Motor neuron (in vitro differentiated cells): ENCODE measurements at regions not wholly inside any gene's neighbourhood (a gene's known extent, or its start where the extent isn't known, plus 50 kb on each side); places are given as distances from the start of the nearest gene placed in this dataset.
"Not testable (repeated sequence)": the region's sequence is repeated elsewhere in the genome, so short reads cannot be mapped to it uniquely, and the experiment has no call there.

Experiments
- ATAC-seq, 8 experiments: fragments of 200-7000 bp; cut with Tn5 transposase; replicated peaks in 6 of 8; 2 replicates each; pipeline ENCODE4 v1.8.0; 2021; ENCODE audit warnings: mild to moderate bottlenecking in 8 of 8, moderate library complexity in 8 of 8
- H3K27ac ChIP-seq, 2 donors: fragments of 250-450 bp; sonication (Bioruptor Pico); 2 replicates each; pipeline ENCODE4 v1.9.0; 2021; ENCODE audit warnings: antibody characterized with exemption in 2 of 2, mild to moderate bottlenecking in 2 of 2, moderate library complexity in 1 of 2
- H3K4me1 ChIP-seq, 2 donors: fragments of 250-450 bp; sonication (Bioruptor Pico); replicated peaks in 1 of 2; 2 replicates each; pipeline ENCODE4 v1.6.1; 2021; ENCODE audit warnings: antibody characterized with exemption in 2 of 2, mild to moderate bottlenecking in 2 of 2, moderate library complexity in 1 of 2
- H3K4me3 ChIP-seq, 5 donors: fragments of 250-450 bp; sonication (Bioruptor Pico); 2 replicates each; pipeline ENCODE4 v1.9.0; 2021; ENCODE audit warnings: antibody characterized with exemption in 5 of 5, mild to moderate bottlenecking in 5 of 5, moderate library complexity in 4 of 5
- WGBS, 10 experiments: fragments of 450-650 bp; shearing (Covaris generic); methylation state at CpG; one replicate each; pipeline ENCODE4 v1.0.0; 2022; 5-methylcytosine and 5-hydroxymethylcytosine counted together
- in situ Hi-C, 9 experiments: fragments of 400-800 bp; cut with MboI; loops; one replicate each; pipeline ENCODE4 v1.15.0; 2021; ENCODE audit warnings: low sequenced_read_pairs in 9 of 9, low pct_unique_long_range_greater_than_20kb in 2 of 9; ENCODE audit not compliant: unreplicated experiment in 9 of 9

DNA sequence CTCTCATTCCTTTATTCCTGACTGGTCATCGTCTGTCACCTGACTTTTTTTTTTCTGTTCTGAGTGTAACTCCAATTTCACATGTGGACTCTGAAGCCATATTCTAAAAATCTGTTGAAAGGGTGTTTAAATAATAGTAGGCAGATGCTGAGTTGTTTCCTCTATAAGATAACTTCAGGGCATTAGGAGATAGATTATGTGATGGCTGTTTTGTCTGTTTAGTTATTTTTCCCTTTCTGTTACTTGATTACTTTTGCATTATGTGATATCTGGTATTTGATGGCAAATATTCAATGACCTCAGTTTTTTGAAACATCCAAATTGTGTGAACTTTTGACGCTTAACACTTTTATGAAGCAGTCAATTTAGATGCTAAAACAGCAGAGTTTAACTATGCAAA, 486.0 kb downstream of the BCKDHB start:
- WGBS, 10 experiments, result 25 to 94% (median 87%) methylated on average over 1 to 2 of the region's 2 CpGs
- Histone ChIP-seq H3K4me3 (no peak overlapping the region), H3K4me1 (no peaks in the 10 kb centered on the region), H3K27ac (no peak overlapping the region)
- ATAC-seq, result no peak
- in situ Hi-C loops, result no loop called here

DNA sequence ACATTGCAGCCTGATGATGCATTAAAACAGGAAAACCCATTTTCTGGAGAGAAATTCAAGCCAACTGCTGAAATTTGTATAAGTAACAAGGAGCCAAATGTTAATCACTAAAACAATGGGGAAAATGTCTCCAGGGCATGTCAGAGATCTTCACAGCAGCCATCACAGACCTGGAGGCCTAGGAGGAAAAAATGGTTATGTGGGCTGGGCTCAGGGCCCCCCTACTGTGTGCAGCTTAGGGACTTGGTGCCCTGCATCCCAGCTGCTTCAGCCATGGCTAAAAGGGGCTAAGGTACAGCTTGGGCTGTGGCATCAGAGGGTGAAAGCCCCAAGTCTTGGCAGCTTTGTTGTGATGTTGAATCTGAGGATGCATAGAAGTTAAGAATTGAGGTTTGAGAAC, 479.8 kb downstream of the BCKDHB start:
- Histone ChIP-seq H3K4me1 (no peaks in the 10 kb centered on the region), H3K4me3 (no peak overlapping the region), H3K27ac (no peak overlapping the region)
- no peak for ATAC-seq
- in situ Hi-C loops, result no loop called here

- no peak for ATAC-seq
- Histone ChIP-seq H3K4me3 (no peak overlapping the region), H3K4me1 (no peaks in the 10 kb centered on the region), H3K27ac (no peak overlapping the region)
- WGBS, 10 experiments, result 73 to 100% (median 100%) methylated on average over 1 to 2 of the region's 2 CpGs; no CpG with 5 or more reads in 2 of the 10 experiments
- in situ Hi-C loops, result no loop called here
Observed at GRCh38 chr6:80579391-80580023, 473.0 kb downstream of the BCKDHB start.

- H3K27ac ChIP-seq, in situ Hi-C loops, H3K4me1 ChIP-seq, ATAC-seq: not testable (repeated sequence)
- H3K4me3 ChIP-seq, result peak overlapping the region in 1 of 5 donors; percentile 13
- WGBS, 10 experiments, result 11% methylated on average over 3 of the region's 15 CpGs; no CpG with 5 or more reads in 9 of the 10 experiments
Observed at GRCh38 chr6:80573320-80573719, 466.8 kb downstream of the BCKDHB start.

- Histone ChIP-seq H3K27ac (no peak overlapping the region), H3K4me1 (no peaks in the 10 kb centered on the region), H3K4me3 (no peak overlapping the region)
- in situ Hi-C loops, result no loop called here
- WGBS, 10 experiments, result 73 to 100% (median 100%) methylated on average over 1 of the region's 1 CpG; no CpG with 5 or more reads in 5 of the 10 experiments
- ATAC-seq, result no peak
Observed at GRCh38 chr6:80566361-80566760, 459.9 kb downstream of the BCKDHB start.

GRCh38 chr6:80553071-80553740, 446.7 kb downstream of the BCKDHB start:
- H3K27ac ChIP-seq, result peak overlapping the region; percentile 51 to 75
- in situ Hi-C loops, result no loop called here
- 4 to 85% (median 27%) methylated on average over 1 to 5 of the region's 5 CpGs; no CpG with 5 or more reads in 3 of the 10 experiments for WGBS, 10 experiments
- H3K4me1 ChIP-seq, result peaks cover 0 to 11% of the 10 kb centered on the region in 2 donors
- ATAC-seq, result peak in 5 of 8 experiments; percentile 37 to 74 (median 43)
- no peak overlapping the region for H3K4me3 ChIP-seq

DNA sequence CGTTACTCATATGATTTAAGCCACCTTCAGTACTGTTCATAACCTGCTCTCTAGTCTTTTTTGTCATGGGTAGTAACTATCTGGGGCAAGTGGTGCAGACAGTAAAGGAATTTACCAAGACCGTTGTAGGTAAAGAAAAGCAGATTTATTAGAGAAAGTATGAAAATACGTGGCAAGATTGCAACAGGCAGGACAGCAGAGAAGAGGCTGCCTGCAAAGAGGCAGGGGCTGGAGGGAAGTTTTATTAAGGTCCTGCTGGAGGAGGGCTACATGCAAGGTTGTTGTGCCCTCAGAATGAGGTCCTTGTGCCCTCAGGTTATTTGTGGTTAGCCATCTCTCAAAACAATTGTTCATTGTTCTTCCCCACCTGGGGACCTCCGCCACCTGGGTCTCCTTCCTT, 444.3 kb downstream of the BCKDHB start:
- 78 to 100% (median 92%) methylated on average over 2 to 4 of the region's 4 CpGs for WGBS, 10 experiments
- in situ Hi-C loops, result no loop called here
- no peak overlapping the region for H3K4me3 ChIP-seq
- peaks cover 0 to 14% of the 10 kb centered on the region in 2 donors for H3K4me1 ChIP-seq
- no peak overlapping the region for H3K27ac ChIP-seq
- no peak for ATAC-seq

- WGBS, 10 experiments, result 25 to 100% (median 73%) methylated on average over 1 to 2 of the region's 2 CpGs
- no peak overlapping the region for H3K27ac ChIP-seq
- no peak for ATAC-seq
- peaks cover 0 to 19% of the 10 kb centered on the region in 2 donors for H3K4me1 ChIP-seq
- in situ Hi-C loops, result no loop called here
- no peak overlapping the region for H3K4me3 ChIP-seq
Observed at GRCh38 chr6:80550281-80550680, 443.8 kb downstream of the BCKDHB start.

- H3K27ac ChIP-seq, result no peak overlapping the region
- in situ Hi-C loops, result no loop called here
- 13 to 100% (median 77%) methylated on average over 2 to 6 of the region's 6 CpGs; no CpG with 5 or more reads in 2 of the 10 experiments for WGBS, 10 experiments
- H3K4me1 ChIP-seq, result peaks cover 3 to 25% of the 10 kb centered on the region in 2 donors
- peak in 3 of 8 experiments; percentile 23 to 91 (median 84) for ATAC-seq
- no peak overlapping the region for H3K4me3 ChIP-seq
Observed at GRCh38 chr6:80548532-80548931, 442.1 kb downstream of the BCKDHB start.

GRCh38 chr6:80547827-80548226, 441.4 kb downstream of the BCKDHB start:
- in situ Hi-C loops, result no loop called here
- WGBS, 10 experiments, result 20 to 100% (median 80%) methylated on average over 1 of the region's 1 CpG; no CpG with 5 or more reads in 5 of the 10 experiments
- ATAC-seq, result no peak
- H3K4me3 ChIP-seq, result no peak overlapping the region
- H3K27ac ChIP-seq, result no peak overlapping the region
- peaks cover 3 to 18% of the 10 kb centered on the region in 2 donors for H3K4me1 ChIP-seq

DNA sequence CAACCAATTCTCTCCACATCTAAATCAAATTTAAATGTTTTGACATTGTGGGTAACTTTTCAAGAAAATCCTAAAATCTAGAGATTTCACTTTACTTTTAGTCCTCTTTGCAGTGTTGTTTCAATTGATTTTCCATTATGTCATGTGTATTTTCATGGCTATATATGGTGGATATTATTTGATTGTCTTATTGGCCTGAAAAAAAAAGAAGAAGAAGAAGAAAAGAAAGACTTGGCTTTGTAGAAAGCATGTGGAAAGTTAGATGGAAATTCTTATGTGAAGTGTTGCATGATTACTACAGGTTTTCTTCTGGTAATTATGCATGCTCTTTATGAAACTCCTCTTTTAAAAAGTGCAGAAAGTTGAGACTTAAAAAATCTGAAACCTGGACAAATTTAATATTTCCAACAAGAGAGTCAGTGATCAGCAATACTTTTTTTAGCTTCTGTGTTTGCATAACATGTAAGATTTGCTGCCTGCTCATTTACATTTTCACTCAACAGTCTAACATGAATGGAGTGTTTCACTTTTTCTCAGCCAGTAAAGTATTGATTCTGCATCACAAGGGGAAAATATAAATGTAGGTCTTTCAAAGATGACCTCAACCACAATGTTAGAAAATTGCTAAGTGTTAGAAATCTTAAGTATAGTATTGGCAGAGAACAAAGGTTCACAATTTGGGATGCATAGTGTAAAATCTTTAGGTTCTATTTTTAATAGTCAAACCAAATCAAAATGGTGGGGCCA, 438.7 kb downstream of the BCKDHB start:
- in situ Hi-C loops, result no loop called here
- Histone ChIP-seq H3K27ac (no peak overlapping the region), H3K4me3 (no peak overlapping the region), H3K4me1 (peaks cover 3 to 16% of the 10 kb centered on the region in 2 donors)
- peak in 1 of 8 experiments; percentile 22 for ATAC-seq

DNA sequence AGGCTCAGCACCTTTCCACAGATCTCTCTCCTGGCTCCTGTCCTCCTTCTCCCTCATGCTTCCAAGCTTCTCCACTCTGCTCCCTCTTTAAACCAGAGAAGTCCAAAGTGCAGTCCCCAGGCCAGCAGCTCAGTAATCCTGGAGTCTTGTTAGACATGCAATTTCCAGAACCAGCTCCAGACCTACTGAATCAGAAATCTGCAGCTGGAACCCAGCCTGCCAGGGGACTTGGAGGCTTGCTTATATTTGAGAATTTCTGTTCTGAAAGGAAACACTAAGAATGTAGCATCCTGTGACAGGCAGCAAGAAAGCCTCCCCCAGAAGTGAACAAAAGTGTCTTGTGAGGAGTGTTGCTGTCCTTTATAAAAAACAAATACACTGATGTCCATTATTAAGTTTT, 438.1 kb downstream of the BCKDHB start:
- H3K4me1 ChIP-seq, result peaks cover 3 to 16% of the 10 kb centered on the region in 2 donors
- no peak overlapping the region for H3K27ac ChIP-seq
- no peak for ATAC-seq
- in situ Hi-C loops, result no loop called here
- no peak overlapping the region for H3K4me3 ChIP-seq

DNA sequence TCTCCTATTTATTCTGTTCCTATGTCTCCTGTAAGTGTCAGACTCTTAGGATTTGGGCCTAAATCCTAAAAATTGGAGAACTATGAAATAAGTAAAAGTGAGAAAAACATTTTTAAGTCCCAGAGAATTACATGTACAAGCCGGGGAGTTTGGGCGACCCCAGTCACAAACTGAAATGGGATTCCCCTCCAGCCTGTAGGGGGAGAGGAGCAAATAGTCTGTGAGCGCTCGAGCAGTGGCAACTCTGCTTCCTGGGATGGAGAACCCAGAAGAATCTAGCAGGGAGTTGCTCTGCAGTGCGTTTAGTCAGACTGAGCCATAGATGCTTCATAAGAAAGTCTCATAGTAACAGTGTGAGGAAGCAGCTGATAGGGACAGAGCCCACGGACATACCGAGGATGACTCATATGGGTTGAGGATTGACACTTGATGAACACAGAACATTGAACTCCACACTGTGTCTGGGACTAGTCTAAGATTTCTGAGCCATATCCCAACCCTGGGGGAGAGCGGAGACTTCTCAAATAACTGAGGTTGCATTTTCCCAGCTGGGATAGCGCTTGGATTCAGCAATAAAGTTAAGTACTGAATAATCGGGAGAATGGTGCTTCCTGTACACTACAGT, 437.2 kb downstream of the BCKDHB start:
- in situ Hi-C loops, result no loop called here
- peak in 2 of 8 experiments; percentile 17 to 48 for ATAC-seq
- WGBS, 10 experiments, result 63 to 98% (median 94%) methylated on average over 3 to 10 of the region's 10 CpGs; no CpG with 5 or more reads in 2 of the 10 experiments

More for the DNA sequence above, 437.2 kb downstream of the BCKDHB start:
- Histone ChIP-seq H3K4me3 (no peak overlapping the region), H3K4me1 (peaks cover 3 to 16% of the 10 kb centered on the region in 2 donors), H3K27ac (no peak overlapping the region)
